ENCODE measurements at regions not wholly inside any gene's neighbourhood (a gene's known extent, or its start where the extent isn't known, plus 50 kb on each side); places are given as distances from the start of the nearest gene placed in this dataset.
"Not testable (repeated sequence)": the region's sequence is repeated elsewhere in the genome, so short reads cannot be mapped to it uniquely, and the experiment has no call there.

DNA sequence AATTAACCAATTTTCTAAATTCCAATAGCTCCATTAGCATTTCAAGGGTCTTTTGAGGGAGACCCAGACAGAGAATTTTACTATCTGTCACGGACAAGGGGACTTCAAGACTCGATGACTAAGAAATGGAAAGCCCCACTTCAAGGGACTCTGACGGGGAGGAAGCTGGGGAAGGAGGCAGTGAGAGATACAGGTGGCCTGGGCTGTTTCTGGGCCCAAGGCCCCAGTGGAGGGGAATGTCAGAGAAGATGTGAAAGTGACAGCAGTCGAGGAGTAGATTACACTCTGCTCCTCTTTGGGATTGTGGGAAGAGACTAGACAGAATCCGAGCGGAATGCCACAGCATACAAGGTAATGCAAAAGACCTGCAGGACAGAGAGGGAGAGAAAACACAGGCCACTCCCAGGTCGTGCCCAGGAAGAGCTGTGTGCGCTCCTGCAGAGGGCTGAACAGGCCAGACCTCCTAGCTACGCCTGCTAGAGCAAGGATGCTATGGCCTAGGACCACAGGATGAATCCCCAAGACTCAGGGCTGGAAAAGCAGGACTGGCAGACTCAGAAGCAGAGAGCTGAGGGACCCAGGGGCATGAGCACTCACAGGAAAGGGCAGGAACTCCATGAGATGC is 321.5 kb upstream of the CHRNA7 start:
- H3K4me3 Mint-ChIP-seq; H3K27ac Mint-ChIP-seq; POLR2A ChIA-PET; DNase-seq; H3K4me1 ChIP-seq (ENCODE audit: control insufficient read depth in 1 of 2, extremely low read depth in 1 of 2, insufficient read depth in 2 of 2, low read length in 2 of 2); H3K4me3 ChIP-seq (ENCODE audit: control insufficient read depth in 1 of 2, extremely low read depth in 1 of 2, low read length in 1 of 2); H3K9me3 ChIP-seq; H3K27ac ChIP-seq (ENCODE audit: low read length); H3K27me3 Mint-ChIP-seq; CTCF ChIA-PET; H3K9me3 Mint-ChIP-seq; H3K4me1 Mint-ChIP-seq; H3K36me3 ChIP-seq (ENCODE audit: control insufficient read depth in 2 of 2, extremely low read depth in 1 of 2, insufficient read depth in 1 of 2, low read length in 1 of 2); H3K27me3 ChIP-seq (replicated peaks in 1 of 2; ENCODE audit: control insufficient read depth in 2 of 2, extremely low read depth in 1 of 2, insufficient read depth in 2 of 2, low read length in 1 of 2); H3K36me3 Mint-ChIP-seq: not testable (repeated sequence)
- WGBS (ENCODE audit: insufficient coverage), result 69% methylated on average over 3 of the region's 9 CpGs
- ATAC-seq (replicated peaks in 1 of 4), result peak in 1 of 4 experiments; percentile 67

DNA sequence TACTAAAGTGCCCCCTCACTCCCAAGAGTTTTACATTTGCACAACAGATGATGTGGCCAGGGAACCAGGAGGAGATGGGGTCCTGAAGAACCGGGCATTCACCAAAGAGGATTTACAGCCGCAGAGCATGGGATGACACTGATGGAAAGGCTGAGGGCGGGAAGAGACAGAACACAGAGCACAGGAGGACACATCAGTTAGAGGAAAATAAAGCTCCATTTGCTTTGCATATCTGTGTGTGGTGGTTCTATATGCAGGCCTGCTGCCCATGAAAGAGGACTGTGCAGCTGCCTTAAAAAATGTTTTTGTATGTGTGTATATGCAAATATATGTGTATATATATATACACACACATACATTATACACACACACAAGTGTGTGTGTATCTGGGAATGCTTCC is 320.8 kb upstream of the CHRNA7 start:
- POLR2A ChIA-PET; H3K9me3 Mint-ChIP-seq; H3K4me1 Mint-ChIP-seq; H3K4me3 Mint-ChIP-seq; H3K27me3 Mint-ChIP-seq; DNase-seq; H3K36me3 ChIP-seq (ENCODE audit: control insufficient read depth in 2 of 2, extremely low read depth in 1 of 2, insufficient read depth in 1 of 2, low read length in 1 of 2); H3K27me3 ChIP-seq (replicated peaks in 1 of 2; ENCODE audit: control insufficient read depth in 2 of 2, extremely low read depth in 1 of 2, insufficient read depth in 2 of 2, low read length in 1 of 2); ATAC-seq (replicated peaks in 1 of 4); CTCF ChIA-PET; H3K27ac ChIP-seq (ENCODE audit: low read length); H3K36me3 Mint-ChIP-seq; H3K9me3 ChIP-seq; H3K4me3 ChIP-seq (ENCODE audit: control insufficient read depth in 1 of 2, extremely low read depth in 1 of 2, low read length in 1 of 2); H3K27ac Mint-ChIP-seq; H3K4me1 ChIP-seq (ENCODE audit: control insufficient read depth in 1 of 2, extremely low read depth in 1 of 2, insufficient read depth in 2 of 2, low read length in 2 of 2): not testable (repeated sequence)
- no CpG with 5 or more reads among the region's 3 CpGs for WGBS (ENCODE audit: insufficient coverage)

DNA sequence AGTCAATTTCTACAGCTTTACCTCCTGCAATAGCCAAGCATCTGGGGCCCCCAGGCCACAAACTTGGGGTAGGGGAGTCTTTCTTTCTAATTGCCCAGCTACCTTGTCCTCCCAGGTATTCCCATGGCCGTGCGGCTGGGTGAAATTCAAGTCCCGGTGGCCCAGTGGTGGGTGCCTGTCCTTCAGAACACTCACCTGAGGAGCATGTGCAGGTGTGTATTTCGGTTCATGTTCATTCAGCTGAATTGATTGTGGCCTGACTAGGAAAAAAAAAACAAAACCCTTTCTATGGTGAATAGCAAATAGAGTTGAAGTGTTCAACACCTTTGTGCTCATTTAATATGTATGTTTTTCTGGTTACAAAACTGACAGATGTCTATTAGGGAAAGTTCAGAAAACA is 319.5 kb upstream of the CHRNA7 start:
- H3K4me3 Mint-ChIP-seq; H3K36me3 ChIP-seq (ENCODE audit: control insufficient read depth in 2 of 2, extremely low read depth in 1 of 2, insufficient read depth in 1 of 2, low read length in 1 of 2); H3K4me1 ChIP-seq (ENCODE audit: control insufficient read depth in 1 of 2, extremely low read depth in 1 of 2, insufficient read depth in 2 of 2, low read length in 2 of 2); H3K27ac Mint-ChIP-seq; H3K27ac ChIP-seq (ENCODE audit: low read length); H3K27me3 Mint-ChIP-seq; H3K4me1 Mint-ChIP-seq; DNase-seq; H3K9me3 Mint-ChIP-seq; H3K4me3 ChIP-seq (ENCODE audit: control insufficient read depth in 1 of 2, extremely low read depth in 1 of 2, low read length in 1 of 2); CTCF ChIA-PET; H3K36me3 Mint-ChIP-seq; H3K9me3 ChIP-seq; H3K27me3 ChIP-seq (replicated peaks in 1 of 2; ENCODE audit: control insufficient read depth in 2 of 2, extremely low read depth in 1 of 2, insufficient read depth in 2 of 2, low read length in 1 of 2); POLR2A ChIA-PET; ATAC-seq (replicated peaks in 1 of 4): not testable (repeated sequence)
- no CpG with 5 or more reads among the region's 4 CpGs for WGBS (ENCODE audit: insufficient coverage)

DNA sequence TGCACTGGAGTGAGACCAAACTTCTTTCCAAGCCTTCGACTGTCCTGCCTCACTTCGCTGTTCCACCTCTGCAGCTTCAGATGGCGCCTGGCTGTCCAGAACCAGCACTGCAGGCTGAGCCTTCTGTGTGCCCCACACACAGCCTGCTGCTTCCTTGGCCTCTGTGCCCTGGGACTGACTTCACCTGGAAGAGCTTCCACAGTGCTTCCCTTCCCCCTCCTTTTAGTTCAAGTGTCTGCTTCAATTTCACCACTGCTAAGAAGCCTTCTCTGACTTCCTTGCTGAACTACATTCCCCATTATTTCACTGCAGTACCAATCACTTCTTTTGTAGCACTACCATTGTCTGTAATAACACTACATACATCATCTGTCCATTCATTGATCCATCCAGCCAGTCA is 315.1 kb upstream of the CHRNA7 start:
- POLR2A ChIA-PET; ATAC-seq (replicated peaks in 1 of 4); H3K27me3 ChIP-seq (replicated peaks in 1 of 2; ENCODE audit: control insufficient read depth in 2 of 2, extremely low read depth in 1 of 2, insufficient read depth in 2 of 2, low read length in 1 of 2); H3K27me3 Mint-ChIP-seq; DNase-seq; H3K4me3 ChIP-seq (ENCODE audit: control insufficient read depth in 1 of 2, extremely low read depth in 1 of 2, low read length in 1 of 2); H3K4me1 Mint-ChIP-seq; H3K9me3 ChIP-seq; H3K4me1 ChIP-seq (ENCODE audit: control insufficient read depth in 1 of 2, extremely low read depth in 1 of 2, insufficient read depth in 2 of 2, low read length in 2 of 2); H3K4me3 Mint-ChIP-seq; H3K36me3 Mint-ChIP-seq; H3K27ac ChIP-seq (ENCODE audit: low read length); H3K36me3 ChIP-seq (ENCODE audit: control insufficient read depth in 2 of 2, extremely low read depth in 1 of 2, insufficient read depth in 1 of 2, low read length in 1 of 2); CTCF ChIA-PET; H3K27ac Mint-ChIP-seq; H3K9me3 Mint-ChIP-seq: not testable (repeated sequence)
- WGBS (ENCODE audit: insufficient coverage), result no CpG with 5 or more reads among the region's 3 CpGs

DNA sequence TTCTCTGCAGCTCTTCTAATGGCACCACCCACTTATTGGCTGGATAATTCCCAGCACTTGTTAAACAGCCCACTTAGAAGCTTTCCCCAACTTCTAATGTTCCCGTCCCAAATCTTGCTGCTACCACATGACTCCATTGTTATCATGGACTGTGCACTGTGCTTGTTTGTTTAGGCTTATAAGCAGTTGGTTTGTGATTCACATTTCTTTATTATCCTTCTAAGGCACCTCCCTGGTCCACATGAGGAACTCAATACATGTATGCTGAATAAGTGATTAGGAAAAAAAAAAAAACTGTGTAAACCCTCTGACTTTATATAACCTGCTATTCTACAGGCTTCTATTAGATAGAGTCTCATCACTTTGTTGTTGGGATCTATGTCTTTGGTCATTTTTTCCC is 311.7 kb upstream of the CHRNA7 start:
- H3K9me3 ChIP-seq; H3K27ac Mint-ChIP-seq; DNase-seq; POLR2A ChIA-PET; H3K27me3 Mint-ChIP-seq; CTCF ChIA-PET; H3K9me3 Mint-ChIP-seq; H3K4me3 Mint-ChIP-seq; H3K36me3 Mint-ChIP-seq; H3K4me1 Mint-ChIP-seq; H3K27ac ChIP-seq (ENCODE audit: low read length); H3K4me3 ChIP-seq (ENCODE audit: control insufficient read depth in 1 of 2, extremely low read depth in 1 of 2, low read length in 1 of 2); H3K4me1 ChIP-seq (ENCODE audit: control insufficient read depth in 1 of 2, extremely low read depth in 1 of 2, insufficient read depth in 2 of 2, low read length in 2 of 2); H3K27me3 ChIP-seq (replicated peaks in 1 of 2; ENCODE audit: control insufficient read depth in 2 of 2, extremely low read depth in 1 of 2, insufficient read depth in 2 of 2, low read length in 1 of 2); ATAC-seq (replicated peaks in 1 of 4); H3K36me3 ChIP-seq (ENCODE audit: control insufficient read depth in 2 of 2, extremely low read depth in 1 of 2, insufficient read depth in 1 of 2, low read length in 1 of 2): not testable (repeated sequence)
- no CpG with 5 or more reads among the region's 1 CpG for WGBS (ENCODE audit: insufficient coverage)

DNA sequence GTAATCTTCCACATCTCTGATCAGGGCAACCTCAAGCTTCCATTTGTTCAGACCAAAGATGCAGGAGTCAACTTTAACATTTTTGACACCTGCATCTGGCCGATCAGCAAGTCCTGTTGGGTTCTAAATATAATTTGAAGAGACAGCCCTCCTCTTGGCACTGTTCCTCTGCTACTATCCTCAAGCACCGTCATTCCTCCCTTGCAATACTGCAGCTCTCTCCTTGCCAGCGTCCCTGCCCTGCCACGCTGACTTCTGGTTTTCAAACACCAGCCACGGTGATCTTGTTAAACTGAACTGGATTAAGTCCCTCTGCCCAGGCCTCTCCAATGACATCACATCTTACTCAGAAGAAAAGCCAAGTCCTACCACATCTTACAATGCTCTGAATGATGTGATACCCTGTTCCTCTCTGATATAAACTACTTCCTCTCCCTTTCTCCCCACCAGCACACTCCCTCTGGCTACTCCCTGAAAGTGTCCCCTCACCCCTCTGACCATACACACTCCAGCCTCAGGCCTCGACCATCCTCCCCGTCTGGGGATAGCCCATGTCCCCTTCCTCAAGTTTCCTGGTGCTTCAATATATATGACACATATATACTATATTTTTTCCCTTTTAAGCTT is 310.8 kb upstream of the CHRNA7 start:
- H3K4me1 Mint-ChIP-seq; DNase-seq; H3K27ac ChIP-seq (ENCODE audit: low read length); H3K36me3 Mint-ChIP-seq; H3K4me3 Mint-ChIP-seq; POLR2A ChIA-PET; H3K27me3 Mint-ChIP-seq; H3K27ac Mint-ChIP-seq; CTCF ChIA-PET; H3K9me3 ChIP-seq; H3K27me3 ChIP-seq (replicated peaks in 1 of 2; ENCODE audit: control insufficient read depth in 2 of 2, extremely low read depth in 1 of 2, insufficient read depth in 2 of 2, low read length in 1 of 2); H3K4me3 ChIP-seq (ENCODE audit: control insufficient read depth in 1 of 2, extremely low read depth in 1 of 2, low read length in 1 of 2); H3K4me1 ChIP-seq (ENCODE audit: control insufficient read depth in 1 of 2, extremely low read depth in 1 of 2, insufficient read depth in 2 of 2, low read length in 2 of 2); ATAC-seq (replicated peaks in 1 of 4); H3K36me3 ChIP-seq (ENCODE audit: control insufficient read depth in 2 of 2, extremely low read depth in 1 of 2, insufficient read depth in 1 of 2, low read length in 1 of 2); H3K9me3 Mint-ChIP-seq: not testable (repeated sequence)
- 71% methylated on average over 2 of the region's 7 CpGs for WGBS (ENCODE audit: insufficient coverage)

DNA sequence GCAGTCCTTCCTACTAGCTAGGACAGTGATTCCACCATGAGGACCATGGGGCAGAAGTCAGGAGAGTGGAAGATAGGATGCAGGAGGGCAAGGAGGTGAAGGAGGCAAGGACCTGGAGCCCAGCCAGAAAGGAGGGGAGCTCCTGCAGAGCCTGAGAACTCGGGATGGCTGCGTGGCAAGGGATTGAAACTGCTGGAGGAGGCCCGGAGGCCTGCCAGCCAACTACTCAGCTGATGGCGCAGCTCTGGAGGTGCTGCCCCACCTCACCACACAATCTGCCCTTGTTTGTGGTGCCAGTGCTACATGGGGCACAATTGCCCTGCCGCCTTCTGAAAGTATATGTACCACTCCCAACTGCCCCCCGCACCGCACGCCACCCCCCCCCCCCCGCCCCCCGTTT is 307.3 kb upstream of the CHRNA7 start:
- H3K36me3 ChIP-seq (ENCODE audit: control insufficient read depth in 2 of 2, extremely low read depth in 1 of 2, insufficient read depth in 1 of 2, low read length in 1 of 2); CTCF ChIA-PET; H3K9me3 ChIP-seq; DNase-seq; ATAC-seq (replicated peaks in 1 of 4); H3K4me1 Mint-ChIP-seq; POLR2A ChIA-PET; H3K4me3 Mint-ChIP-seq; H3K27ac Mint-ChIP-seq; H3K4me3 ChIP-seq (ENCODE audit: control insufficient read depth in 1 of 2, extremely low read depth in 1 of 2, low read length in 1 of 2); H3K27ac ChIP-seq (ENCODE audit: low read length); H3K9me3 Mint-ChIP-seq; H3K27me3 ChIP-seq (replicated peaks in 1 of 2; ENCODE audit: control insufficient read depth in 2 of 2, extremely low read depth in 1 of 2, insufficient read depth in 2 of 2, low read length in 1 of 2); H3K4me1 ChIP-seq (ENCODE audit: control insufficient read depth in 1 of 2, extremely low read depth in 1 of 2, insufficient read depth in 2 of 2, low read length in 2 of 2); H3K36me3 Mint-ChIP-seq: not testable (repeated sequence)
- WGBS (ENCODE audit: insufficient coverage), result 78% methylated on average over 4 of the region's 10 CpGs
- H3K27me3 Mint-ChIP-seq, result peaks cover 11 to 14% of the 10 kb centered on the region in 2 donors
